Nephron (organoid): ENCODE measurements at regions not wholly inside any gene's neighbourhood (a gene's known extent, or its start where the extent isn't known, plus 50 kb on each side); places are given as distances from the start of the nearest gene placed in this dataset.

ENCODE experiments used
- H3K27ac Mint-ChIP-seq, 3 experiments: 2 replicates each; pipeline ENCODE4 v1.8.0; 2020; ENCODE audit warnings: mixed read lengths in 3 of 3, mild to moderate bottlenecking in 2 of 3, moderate library complexity in 1 of 3
- H3K27me3 Mint-ChIP-seq: 2 replicates; pipeline ENCODE4 v1.8.0; 2021; ENCODE audit warnings: low read depth, mild to moderate bottlenecking, moderate library complexity, mixed read lengths
- H3K36me3 Mint-ChIP-seq: 2 replicates; pipeline ENCODE4 v1.8.0; 2020; ENCODE audit warnings: low read depth, mixed read lengths
- H3K4me1 Mint-ChIP-seq: 2 replicates; pipeline ENCODE4 v1.8.0; 2020; ENCODE audit warnings: mixed read lengths
- H3K4me3 Mint-ChIP-seq, 3 experiments: 2 replicates each; pipeline ENCODE4 v1.8.0; 2020; ENCODE audit warnings: mild to moderate bottlenecking in 3 of 3, mixed read lengths in 3 of 3, moderate library complexity in 2 of 3
- H3K9me3 Mint-ChIP-seq: 2 replicates; pipeline ENCODE4 v1.8.0; 2020; ENCODE audit warnings: mixed read lengths
- TF ChIP-seq, protein P1 (sequence below), 3 experiments: fragments of 200-600 bp; sonication (generic); IDR thresholded peaks; one replicate each; pipeline ENCODE4 v1.5.0; 2021; ENCODE audit warnings: antibody characterized with exemption in 3 of 3; ENCODE audit not compliant: unreplicated experiment in 3 of 3

DNA sequence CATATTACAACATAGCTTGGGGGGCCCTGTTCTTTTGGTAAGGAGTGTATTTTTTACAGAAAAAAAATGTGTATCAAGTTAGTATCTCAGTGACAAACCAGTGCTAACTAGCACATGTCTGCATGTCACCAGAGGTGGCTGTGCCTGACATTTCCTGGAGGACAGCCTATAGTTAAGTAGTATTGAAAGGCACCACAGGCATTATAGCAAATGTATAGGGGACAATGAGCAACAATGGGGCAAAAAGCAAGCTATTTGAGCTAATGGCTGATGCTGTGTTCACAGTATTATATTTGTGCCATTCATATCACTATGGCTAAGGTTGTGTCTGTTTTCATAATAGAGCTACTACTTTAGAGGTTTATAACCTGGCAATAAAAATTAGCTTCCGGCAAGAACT, 1644.0 kb downstream of the MAT2B start:
- TF ChIP-seq, protein P1, sequence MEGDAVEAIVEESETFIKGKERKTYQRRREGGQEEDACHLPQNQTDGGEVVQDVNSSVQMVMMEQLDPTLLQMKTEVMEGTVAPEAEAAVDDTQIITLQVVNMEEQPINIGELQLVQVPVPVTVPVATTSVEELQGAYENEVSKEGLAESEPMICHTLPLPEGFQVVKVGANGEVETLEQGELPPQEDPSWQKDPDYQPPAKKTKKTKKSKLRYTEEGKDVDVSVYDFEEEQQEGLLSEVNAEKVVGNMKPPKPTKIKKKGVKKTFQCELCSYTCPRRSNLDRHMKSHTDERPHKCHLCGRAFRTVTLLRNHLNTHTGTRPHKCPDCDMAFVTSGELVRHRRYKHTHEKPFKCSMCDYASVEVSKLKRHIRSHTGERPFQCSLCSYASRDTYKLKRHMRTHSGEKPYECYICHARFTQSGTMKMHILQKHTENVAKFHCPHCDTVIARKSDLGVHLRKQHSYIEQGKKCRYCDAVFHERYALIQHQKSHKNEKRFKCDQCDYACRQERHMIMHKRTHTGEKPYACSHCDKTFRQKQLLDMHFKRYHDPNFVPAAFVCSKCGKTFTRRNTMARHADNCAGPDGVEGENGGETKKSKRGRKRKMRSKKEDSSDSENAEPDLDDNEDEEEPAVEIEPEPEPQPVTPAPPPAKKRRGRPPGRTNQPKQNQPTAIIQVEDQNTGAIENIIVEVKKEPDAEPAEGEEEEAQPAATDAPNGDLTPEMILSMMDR (IDR thresholded peaks at IDR 0.05; ENCODE audit: unreplicated experiment in 3 of 3): no peak
- Mint-ChIP-seq H3K27me3 (no peaks in the 10 kb centered on the region), H3K27ac (no peak overlapping the region), H3K9me3 (no peaks in the 10 kb centered on the region), H3K36me3 (no peaks in the 10 kb centered on the region), H3K4me1 (peaks cover 7% of the 10 kb centered on the region), H3K4me3 (no peak overlapping the region)

DNA sequence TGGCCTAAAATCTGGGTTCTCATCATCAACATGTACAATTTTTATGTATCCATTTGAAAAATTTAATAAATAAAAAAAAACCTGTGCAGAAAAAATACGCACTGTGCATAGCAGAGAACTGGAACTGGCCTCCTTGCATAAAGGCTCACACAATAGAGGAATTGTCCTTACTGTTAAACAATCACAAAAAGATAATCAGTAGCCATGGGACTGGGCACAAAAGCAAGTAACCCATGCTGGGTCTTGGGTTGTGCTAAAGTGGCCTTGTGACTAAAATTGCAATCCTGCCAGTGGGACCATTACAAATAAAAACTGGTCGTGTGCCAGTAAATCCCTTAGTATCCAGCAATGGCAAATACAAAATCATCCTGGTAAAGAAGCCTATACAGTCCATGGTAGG, 1646.6 kb downstream of the MAT2B start:
- Mint-ChIP-seq H3K4me3 (no peak overlapping the region), H3K9me3 (no peaks in the 10 kb centered on the region), H3K27me3 (no peaks in the 10 kb centered on the region), H3K36me3 (no peaks in the 10 kb centered on the region), H3K27ac (no peak overlapping the region), H3K4me1 (peaks cover 6% of the 10 kb centered on the region)
- TF ChIP-seq, protein P1 (IDR thresholded peaks at IDR 0.05; ENCODE audit: unreplicated experiment in 3 of 3): no peak

DNA sequence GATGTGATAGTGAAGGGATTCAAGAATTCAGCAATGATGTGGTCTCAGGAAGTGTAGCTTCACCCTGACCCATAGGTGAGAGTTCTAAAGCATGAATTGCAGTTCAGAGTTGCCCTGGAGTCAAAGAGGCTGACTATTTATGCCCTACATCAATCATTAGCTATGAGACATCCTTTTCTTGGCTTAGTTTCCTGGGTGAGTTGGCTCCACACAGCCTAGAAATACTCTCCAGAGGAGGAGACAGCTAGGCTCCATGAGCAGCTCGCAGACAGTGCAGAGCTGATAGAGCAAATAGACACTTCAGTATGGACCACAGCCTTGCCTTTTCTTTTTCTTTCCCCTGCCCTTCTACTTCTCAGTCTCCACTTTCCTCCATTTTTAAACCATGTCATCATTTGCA, 1651.8 kb downstream of the MAT2B start:
- TF ChIP-seq, protein P1 (IDR thresholded peaks at IDR 0.05; ENCODE audit: unreplicated experiment in 3 of 3): no peak
- H3K9me3 Mint-ChIP-seq: no peaks in the 10 kb centered on the region
- no peaks in the 10 kb centered on the region for H3K4me1 Mint-ChIP-seq
- H3K27ac Mint-ChIP-seq: no peak overlapping the region
- H3K27me3 Mint-ChIP-seq: no peaks in the 10 kb centered on the region
- H3K4me3 Mint-ChIP-seq: no peak overlapping the region
- H3K36me3 Mint-ChIP-seq: no peaks in the 10 kb centered on the region

DNA sequence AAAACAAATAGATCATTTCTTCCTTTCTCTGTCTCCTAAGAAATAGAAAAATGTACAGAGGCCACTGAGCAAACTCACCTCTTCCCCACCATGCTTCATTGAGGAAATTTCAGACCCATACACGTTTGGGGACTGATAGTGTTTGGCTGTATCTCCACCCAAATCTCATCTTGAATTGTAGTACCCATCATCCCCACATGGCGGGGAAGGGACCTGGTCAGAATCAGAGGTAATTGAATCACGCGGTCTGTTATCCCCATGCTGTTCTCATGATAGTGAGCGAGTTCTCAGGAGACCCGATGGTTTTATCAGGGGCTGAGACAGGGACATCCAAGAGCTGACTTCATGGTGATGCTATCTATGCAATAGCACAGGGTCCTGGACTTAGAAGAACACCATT, 1655.8 kb downstream of the MAT2B start:
- Mint-ChIP-seq H3K27me3 (no peaks in the 10 kb centered on the region), H3K27ac (no peak overlapping the region), H3K9me3 (no peaks in the 10 kb centered on the region), H3K4me3 (no peak overlapping the region), H3K36me3 (no peaks in the 10 kb centered on the region), H3K4me1 (no peaks in the 10 kb centered on the region)
- TF ChIP-seq, protein P1 (IDR thresholded peaks at IDR 0.05; ENCODE audit: unreplicated experiment in 3 of 3): no peak

DNA sequence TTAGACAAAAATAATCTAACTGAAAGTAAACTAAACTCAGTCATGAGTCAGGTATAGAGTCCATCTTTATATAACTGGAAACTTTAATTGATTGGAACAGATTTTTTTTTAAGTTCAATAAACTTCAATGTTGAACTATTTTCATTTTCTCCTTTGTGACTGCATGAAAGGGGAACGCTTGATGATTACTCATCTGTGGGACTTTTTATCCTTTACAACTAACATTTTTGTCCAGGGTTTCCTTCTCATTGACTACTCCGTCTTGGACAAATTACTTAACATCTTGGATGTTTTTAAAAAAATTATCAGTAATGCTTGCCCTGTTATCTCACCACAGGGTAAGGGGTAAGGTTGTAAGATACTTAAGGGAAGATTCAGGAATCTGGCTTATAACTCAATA, 1658.4 kb downstream of the MAT2B start:
- H3K4me3 Mint-ChIP-seq: no peak overlapping the region
- H3K9me3 Mint-ChIP-seq: no peaks in the 10 kb centered on the region
- TF ChIP-seq, protein P1 (IDR thresholded peaks at IDR 0.05; ENCODE audit: unreplicated experiment in 3 of 3): no peak
- no peaks in the 10 kb centered on the region for H3K27me3 Mint-ChIP-seq
- H3K36me3 Mint-ChIP-seq: no peaks in the 10 kb centered on the region
- no peak overlapping the region for H3K27ac Mint-ChIP-seq
- no peaks in the 10 kb centered on the region for H3K4me1 Mint-ChIP-seq

DNA sequence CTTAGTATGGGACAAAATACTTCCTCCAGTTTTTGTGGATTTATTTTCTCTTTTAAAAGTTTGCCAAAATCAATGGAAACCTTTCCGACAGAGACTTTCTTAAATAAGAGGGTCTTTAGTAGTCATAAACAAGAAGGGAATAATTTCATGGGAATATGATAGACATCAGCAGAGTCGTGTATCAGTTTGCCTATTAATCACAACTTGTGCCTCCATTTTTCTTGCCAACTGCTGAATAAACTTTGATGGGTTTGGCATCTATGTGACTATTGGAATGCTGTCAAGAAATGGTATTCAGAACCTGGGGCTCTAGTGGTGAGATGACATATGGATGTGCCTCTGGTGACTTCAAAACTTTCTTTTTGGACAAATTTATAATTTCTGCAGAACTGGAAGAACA, 1668.2 kb downstream of the MAT2B start:
- Mint-ChIP-seq H3K9me3 (no peaks in the 10 kb centered on the region), H3K27me3 (no peaks in the 10 kb centered on the region), H3K27ac (peak overlapping the region in 1 of 3 experiments; percentile 42), H3K36me3 (no peaks in the 10 kb centered on the region), H3K4me3 (no peak overlapping the region), H3K4me1 (peaks cover 11% of the 10 kb centered on the region)
- TF ChIP-seq, protein P1 (IDR thresholded peaks at IDR 0.05; ENCODE audit: unreplicated experiment in 3 of 3): no peak
